NCI-H2196 treated with DMSO at 0.1 percent for 48 hours (cell line): ENCODE measurements at regions not wholly inside any gene's neighbourhood (a gene's known extent, or its start where the extent isn't known, plus 50 kb on each side); places are given as distances from the start of the nearest gene placed in this dataset.
"Not testable (repeated sequence)": the region's sequence is repeated elsewhere in the genome, so short reads cannot be mapped to it uniquely, and the experiment has no call there.

Experiments used
- DNase-seq: peaks from one replicate; lab custom pipeline; 2025; ENCODE audit not compliant: unreplicated experiment; lab: John Stamatoyannopoulos, UW

DNA sequence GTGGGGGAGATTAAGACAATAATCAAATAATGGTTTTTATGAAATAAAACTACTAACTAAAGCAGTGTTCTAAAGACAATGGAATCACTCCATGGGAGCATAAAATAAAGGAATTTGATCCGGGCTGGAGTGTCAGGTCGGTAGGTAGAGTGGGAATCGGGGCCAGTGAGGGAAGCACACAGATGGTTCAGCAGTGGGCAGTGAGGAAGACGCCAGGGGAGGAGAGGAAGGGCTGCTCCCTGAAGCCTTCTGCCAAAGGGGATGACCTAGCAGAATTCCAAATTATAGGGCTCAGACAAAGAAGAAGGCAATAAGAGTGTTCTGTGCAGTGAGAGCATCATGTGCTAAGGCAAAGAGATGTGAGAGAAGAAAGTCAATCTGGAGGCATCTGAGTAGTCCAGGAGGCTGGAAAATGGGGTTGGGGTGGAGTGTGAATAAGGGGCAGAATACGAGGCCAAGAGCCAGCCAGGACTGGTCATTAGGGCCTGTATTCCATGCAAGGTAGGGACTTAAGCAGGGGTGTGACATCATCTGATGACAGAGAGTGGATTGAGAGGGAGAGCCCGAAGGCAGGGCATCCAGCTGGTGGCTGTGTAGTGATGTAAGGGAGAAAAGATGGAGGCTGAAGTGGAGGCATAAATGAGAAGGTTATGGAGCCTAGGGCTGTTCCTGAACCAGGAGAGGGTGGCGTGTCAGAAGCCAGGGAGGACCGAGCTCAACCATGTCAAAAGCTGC, 137.6 kb downstream of the COPRS start:
- DNase-seq: no peak

DNA sequence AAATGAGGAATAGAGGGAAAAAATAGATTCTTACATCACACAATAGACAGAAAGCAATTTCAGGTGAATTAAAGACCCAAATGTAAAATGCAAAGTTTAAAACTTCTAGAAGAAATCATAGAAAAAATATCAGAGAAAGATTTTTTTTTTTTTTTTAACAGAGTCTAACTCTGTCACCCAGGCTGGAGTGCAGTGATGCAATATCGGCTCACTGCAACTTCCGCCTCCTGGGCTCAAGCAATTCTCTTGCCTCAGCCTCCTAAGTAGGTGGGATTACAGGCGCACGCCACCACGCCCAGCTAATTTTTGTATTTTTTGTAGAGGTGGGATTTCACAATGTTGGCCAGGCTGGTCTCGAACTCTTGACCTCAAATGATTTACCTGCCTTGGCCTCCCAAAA, 141.8 kb downstream of the COPRS start:
- DNase-seq: not testable (repeated sequence)

DNA sequence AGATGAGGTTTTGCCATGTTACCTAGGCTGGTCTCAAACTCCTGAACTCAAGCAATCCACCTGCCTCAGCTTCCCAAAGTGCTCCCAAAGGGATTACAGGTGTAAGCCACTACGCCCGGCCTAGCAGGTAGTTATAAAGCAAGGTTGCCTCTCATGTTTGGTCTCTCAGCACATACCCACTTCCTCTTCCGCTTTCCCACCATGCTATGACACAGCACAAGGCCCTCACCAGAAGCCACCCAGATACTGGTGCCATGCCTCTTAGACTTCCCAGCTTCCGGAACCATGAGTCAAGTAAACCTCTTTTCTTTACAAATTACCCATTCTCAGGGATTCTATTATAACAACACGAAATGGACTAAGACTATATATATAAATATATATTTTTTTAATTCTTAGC, 143.6 kb downstream of the COPRS start:
- no peak for DNase-seq

DNA sequence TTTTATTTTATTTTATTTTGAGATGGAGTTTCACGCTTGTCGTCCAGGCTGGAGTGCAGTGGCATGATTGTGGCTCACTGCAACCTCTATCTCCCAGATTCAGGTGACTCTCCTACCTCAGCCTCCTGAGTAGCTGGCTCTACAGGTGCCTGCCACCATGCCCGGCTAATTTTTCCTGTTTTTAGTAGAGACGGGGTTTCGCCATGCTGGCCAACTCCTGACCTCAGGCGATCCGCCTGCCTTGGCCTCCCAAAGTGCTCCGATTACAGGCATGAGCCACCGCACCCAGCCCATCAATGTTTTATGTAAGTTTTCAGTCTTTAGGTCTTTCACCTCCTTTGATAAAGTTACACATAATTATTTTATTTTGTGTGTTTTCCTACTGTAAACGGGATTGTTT, 154.6 kb downstream of the COPRS start:
- no peak for DNase-seq

DNA sequence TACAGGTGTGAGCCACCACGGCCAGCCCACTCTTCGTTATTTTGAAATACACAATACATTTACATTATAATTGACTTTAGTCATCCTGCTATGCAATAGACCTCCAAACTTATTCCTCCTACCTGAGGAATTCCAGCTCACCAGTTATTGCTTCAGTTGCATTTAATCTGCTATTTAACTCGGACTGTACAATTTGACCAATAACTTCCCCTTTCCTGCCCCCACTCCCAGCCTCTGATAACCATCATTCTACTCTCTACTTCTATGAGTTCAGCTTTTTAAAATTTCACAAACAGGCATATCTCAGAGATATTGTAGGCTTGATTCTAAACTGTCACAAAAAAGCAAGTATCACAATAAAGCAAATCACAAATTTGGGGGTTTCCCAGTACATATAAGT, 157.0 kb downstream of the COPRS start:
- DNase-seq: no peak

DNA sequence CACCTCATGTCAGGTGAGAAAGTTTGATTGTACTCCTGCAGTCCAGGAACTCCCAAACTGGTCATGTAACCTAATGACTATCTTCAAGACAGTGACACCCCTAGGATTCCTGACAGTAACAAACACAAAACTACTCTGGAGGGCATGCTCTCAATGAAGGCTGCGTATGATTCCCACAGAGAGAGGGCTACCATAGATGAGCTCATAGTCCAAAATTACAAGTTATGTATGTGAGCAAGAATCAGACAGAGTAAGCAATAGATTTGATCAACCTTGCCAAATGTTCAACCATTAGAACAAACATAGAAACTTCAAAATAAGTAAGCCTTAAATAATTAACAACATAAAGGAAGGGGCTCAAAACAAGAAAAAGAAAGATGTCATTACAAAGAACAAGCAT, 158.1 kb downstream of the COPRS start:
- DNase-seq: no peak

DNA sequence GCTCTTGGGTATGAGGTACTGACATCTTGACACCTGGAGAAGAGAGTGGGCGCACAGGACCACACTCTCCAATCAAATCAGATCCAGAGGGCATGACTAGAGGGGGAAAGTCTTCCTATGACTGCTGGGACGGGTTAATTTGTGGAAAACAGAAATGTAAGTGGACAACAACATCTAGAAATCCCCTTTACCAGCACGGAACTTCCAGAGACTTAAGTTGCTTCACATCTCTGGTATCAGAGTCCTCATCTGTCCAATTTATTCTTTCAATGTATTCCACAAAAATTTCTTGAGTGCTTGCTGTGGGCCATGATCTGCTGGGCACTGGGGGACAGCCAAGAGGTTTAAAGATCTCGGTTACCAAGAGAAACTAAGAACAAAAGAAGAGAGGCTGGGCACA, 159.2 kb downstream of the COPRS start:
- DNase-seq: no peak

DNA sequence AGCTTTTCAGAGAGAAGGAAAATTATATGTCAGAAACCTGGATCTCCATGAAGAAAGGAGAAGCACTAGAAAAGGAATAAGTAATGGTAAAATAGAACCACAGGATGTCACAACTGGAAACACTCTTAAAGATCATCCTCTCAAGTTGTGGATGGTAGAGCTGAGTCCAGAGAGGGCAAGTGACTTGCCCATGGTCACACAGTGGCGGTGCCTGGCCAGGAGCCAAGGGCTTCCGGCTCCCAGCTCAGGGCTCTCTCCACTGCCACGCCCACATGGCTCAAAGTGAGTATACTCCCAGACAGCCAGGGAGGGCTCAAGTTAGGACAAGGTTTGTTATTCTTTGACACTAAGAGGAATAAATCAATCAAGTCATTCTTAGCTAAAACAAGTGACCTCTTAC, 159.8 kb downstream of the COPRS start:
- no peak for DNase-seq

DNA sequence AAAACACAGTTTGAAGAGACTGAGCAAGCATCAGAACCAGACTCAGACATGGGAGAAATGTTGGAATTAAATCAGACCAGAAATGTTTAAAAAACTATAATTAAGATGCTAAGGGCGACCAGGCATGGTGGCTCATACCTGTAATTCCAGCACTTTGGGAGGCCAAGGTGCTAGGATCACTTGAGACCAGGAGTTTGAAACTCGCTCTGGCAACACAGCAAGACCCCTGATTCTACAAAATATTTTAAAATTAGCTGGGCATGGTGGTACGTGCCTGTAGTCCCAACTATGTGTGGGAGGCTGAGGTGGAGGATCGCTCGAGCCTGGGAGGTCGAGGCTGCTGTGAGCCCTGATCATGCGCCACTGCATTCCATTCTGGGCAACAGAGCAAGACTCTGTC, 160.3 kb downstream of the COPRS start:
- no peak for DNase-seq

DNA sequence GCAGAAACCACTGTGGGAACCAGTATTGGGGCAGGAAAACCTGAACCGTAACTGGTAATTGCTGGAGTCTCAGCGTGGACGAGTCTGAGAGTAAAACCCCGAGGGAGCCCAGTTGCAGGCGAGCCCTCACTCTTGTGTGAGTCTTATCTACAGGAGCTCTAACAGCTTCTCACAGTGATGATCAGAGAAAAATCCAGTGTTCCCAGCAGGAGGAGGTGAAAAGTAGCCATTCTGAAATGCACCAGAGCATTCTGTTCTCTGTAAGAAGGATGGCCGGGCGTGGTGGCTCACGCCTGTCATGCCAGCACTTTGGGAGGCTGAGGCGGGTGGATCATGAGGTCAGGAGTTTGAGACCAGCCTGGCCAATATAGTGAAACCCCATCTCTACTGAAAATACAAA, 161.2 kb downstream of the COPRS start:
- no peak for DNase-seq

DNA sequence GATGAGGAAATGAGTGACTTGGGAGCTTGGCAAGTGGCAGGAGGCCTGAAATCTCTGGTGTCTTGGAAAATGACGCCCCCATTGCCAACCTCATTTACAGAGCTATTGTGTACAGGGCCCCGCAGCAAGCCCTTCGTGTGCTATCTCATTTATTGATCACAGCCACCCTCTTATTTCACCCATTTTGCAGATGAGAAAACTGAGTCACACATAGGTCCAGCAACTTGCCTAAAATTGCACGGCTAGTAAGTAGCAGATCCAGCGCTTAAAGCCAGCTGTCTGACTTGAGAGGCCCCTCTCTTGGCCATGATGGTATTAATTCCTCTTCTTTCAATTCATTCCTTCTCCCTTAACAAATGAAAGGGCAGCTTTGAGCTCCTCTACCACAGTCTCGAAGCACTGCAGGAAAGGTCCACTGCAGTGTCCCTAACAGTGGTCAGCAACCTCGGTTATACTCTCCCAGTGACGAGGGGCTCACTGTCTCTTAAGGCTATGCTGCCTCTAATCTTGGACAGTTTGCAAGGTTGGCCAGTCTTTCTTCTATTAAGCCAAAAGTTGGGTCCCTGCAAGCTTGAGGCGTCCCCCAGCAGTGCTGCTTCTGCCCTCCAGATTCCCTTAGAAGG, 162.2 kb downstream of the COPRS start:
- no peak for DNase-seq

DNA sequence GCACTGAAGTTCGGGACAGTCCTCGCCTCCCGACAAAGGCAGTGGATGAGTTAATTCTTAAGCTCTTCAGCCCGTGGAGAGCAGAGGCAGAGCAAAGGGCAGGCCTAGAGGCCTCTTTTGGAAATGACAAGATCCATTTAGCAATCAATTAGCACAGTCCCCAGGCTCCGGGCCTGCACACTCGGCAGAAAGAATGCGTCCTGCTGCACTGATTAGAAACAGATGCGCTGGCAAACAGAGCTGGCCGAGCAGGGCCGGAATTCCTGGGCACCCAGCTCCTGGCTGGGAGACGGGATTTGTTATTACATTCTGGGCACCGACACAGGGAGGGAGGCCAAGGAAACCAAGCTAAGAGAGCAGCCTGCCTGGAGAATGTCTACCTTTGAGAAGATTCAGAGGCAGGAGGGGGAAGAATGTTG, 162.9 kb downstream of the COPRS start:
- no peak for DNase-seq

DNA sequence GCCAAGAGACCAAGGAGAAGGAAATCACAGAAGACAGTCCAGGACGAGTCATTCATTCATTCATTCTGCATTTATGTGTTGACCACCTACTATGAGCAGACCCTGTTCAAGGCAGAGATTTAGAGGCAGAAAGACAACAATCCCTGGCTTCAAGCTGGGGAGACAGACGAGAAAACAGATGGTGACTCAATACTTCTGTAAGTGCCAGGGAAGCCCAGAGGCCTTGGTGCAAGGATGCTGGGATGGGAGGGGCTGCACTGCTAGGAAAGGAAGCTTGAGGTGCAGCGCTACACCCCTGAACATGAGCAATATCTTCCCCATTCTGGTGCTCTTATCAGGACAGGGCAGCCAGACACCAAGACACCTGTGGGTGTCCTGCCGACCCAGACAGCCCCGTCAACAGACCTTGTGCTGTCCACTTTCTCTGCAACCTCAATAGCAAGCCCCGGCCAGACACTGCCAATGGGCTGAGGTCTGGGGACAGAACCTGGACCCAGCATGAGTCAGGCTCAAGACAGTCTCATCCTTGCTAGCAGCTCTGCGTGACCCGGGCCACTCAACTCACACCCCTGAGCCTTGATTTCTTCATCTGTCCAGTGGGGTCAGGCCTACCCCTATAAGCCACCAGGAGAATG, 163.5 kb downstream of the COPRS start:
- no peak for DNase-seq

DNA sequence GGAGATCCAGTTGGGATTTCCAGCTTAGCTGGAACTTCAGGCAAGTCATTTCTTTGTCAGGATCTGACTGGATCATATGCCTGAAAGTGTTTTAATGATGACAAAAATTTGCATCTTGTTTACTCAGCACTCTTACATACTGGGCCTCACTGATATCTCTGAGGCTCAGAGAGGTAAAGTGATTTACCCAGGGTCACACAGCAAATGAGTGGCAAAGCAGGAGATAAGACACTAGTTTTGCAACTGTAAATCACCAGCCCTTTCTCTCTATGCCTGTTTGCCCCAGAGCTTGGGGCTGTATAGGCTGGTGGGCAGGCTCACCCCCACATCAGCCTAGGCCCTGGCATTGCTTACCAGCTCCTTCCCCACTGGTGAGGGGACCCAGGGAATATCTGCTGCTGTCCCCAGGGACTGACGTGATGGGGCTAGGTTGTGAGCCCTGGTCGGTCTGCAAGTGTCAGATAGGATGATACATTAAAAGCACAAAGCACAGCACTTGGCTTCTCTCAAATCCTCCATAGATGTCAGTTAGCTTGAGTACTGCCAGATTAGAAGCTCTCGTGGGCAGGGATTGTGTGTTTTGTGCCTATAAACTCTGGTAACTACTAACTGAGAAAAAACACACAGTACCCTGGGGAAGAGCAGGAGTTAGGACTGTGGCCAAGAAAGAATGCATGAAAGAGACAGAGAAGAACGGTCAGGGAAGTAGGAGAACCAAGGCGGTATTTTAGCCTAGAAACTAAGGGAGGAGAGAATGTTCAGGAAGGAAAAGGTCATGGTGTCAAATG, 165.4 kb downstream of the COPRS start:
- DNase-seq: no peak

DNA sequence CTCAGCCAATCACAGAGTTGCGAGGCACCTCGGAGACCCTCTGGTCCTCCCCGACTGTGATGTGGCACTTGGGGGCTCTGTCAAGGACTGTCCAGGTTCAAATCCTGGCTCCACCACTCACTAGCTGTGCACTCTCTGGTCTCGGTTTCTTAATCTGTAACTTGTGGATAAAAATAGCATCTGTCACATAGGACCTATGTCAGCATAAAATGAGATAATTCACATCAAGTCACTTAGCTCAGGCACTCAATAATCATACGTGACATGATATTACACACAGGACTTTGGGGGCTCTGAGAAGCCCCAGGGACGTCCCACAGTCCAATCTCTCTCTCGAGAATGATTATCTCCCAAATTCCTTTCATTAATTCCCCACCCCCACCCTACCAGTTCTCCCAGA, 166.4 kb downstream of the COPRS start:
- DNase-seq: no peak

DNA sequence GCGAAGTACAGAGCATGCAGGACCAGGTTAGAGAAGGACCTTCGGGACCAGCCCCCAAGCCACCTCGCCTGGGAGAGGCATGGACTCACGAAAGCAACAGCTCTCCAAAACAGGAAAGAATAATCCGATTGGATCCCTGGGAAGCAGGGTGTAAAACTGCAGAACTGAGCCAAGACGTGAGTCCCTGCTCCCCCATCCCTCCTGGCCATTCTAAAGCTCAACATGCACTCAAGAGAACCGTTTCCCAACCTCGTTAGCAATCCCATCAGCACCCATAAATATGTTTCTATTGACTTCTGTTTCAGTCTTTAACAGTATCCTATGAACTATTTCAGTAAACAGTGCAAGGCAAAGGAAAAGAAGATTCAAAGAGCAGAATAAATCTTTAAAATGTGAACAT, 167.0 kb downstream of the COPRS start:
- DNase-seq: no peak

DNA sequence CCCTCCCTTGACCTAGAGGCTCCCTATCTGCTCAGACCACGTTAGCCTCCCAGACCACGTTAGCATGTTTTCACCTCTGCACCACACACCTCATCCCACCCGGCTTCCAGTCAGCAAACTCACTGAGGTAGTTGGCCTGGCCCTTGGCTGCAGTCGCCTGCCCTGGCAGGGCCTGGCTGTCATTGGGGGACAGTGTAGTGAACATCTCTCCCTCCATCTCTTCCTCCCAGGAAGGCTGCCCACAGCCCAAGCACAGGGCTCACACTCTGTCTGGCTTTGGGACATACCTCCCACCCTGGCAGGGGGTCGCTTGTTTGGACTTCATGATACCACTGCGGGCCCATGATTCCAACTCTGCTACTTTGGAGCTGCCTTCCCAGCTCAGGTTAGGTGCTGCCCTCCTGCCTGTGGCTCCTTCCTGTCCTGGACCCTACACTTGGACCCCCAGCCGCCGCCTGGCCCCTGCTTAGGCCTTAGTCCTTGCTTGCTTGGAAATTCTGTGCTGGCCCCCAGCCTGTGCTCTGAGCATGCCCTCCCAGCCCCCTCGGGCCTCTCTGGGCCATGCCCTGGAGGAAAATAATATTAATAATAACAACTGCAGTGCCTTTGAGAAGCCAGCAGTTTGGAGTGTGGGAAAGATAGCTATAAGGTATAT, 167.7 kb downstream of the COPRS start:
- DNase-seq: no peak

DNA sequence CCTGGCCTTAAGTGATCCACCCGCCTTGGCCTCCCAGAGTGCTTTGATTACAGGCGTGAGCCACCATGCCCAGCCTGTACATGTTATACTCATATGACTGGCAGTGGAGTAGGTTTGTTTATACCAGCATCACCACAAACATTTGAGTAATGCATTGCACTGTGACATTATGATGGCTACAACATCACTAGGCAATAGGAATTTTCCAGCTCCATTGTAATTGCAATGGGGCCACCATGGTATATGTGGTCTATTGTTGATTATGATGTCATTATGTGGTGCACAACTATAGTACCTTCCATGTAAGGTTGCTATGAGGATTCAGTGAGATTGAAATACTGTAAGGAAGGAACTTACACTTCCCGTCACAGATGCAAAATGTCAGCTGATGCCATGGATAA, 168.9 kb downstream of the COPRS start:
- DNase-seq: no peak

DNA sequence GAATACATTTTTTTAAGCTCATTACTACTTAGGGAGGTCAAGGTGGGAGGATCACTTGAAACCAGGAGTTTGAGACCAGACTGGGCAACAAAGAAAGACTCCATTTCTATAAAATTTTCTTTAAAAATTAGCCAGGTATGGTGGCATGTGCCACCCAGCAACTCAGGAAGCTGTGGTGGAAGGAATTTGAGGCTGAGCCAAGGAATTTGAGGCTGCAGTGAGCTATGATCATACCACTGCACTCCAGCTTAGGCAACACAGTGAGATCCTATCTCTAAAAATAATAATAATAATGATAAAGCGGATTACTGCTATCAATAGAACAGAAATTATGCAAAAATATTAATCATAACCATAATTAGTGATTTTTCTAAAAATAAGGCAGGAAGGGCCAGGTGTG, 170.3 kb downstream of the COPRS start:
- no peak for DNase-seq

DNA sequence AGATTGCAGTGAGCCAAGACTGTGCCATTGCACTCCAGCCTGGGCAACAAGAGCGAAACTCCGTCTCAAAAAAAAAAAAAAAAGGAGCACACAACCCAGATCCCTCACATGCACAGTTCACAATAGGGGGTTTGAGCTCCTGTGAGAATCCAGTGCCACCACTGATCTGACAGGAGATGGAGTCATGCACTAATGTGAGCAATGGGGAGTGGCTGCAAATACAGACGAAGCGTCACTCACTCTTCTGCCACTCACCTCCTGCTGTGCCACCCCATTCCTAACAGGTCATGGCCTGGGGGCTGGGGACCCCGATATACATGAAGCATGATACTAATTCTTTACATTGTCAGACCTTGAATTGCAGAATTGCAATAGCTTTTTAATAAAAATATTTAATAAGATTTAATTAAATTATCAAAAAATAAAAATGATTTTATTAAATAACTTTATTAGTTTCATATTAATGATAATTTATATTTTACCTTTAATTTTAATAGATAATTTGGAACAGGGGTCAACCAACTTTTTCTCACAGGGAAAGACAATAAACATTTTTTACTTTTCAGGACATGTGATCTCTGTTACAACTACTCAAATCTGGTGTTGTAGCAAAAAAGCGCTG, 171.4 kb downstream of the COPRS start:
- DNase-seq: no peak

DNA sequence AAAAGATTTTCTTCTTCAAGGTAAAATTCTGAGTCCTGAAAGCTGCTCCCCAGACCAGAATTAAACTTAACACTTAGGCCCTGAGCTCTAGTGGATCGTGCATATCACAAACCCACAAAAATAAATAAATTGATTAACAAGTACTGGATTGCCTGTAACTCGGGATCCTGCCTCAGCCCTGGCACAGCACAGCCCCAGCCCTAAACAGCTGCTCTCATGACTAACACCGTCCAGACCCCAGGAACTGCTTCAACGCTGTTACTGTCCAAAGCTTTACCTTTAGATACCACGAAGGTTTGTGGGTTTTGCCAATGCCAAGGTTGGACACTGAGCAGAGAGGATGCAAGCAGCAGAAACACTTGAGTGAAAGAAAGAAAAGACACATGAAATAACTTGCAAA, 172.5 kb downstream of the COPRS start:
- no peak for DNase-seq
